ENCODE measurements at regions not wholly inside any gene's neighbourhood (a gene's known extent, or its start where the extent isn't known, plus 50 kb on each side); places are given as distances from the start of the nearest gene placed in this dataset.
"Not testable (repeated sequence)": the region's sequence is repeated elsewhere in the genome, so short reads cannot be mapped to it uniquely, and the experiment has no call there.

GRCh38 chr9:40927851-40928802 is 200.4 kb downstream of the FOXD4L6 start:
- Histone ChIP-seq H3K27me3 (no peaks in the 10 kb centered on the region), H3K27ac (no peak overlapping the region), H3K4me3 (ENCODE audit: low read depth in 1 of 2, low read length in 1 of 2) (no peak overlapping the region), H3K4me1 (ENCODE audit: control insufficient read depth in 1 of 2, insufficient read depth in 1 of 2, low read depth in 1 of 2, low read length in 1 of 2) (no peaks in the 10 kb centered on the region), H3K9me3 (peaks cover 29% of the 10 kb centered on the region), H3K36me3 (no peaks in the 10 kb centered on the region)
- no peak for TF ChIP-seq CTCF (IDR thresholded peaks at IDR 0.05)

- no peak for TF ChIP-seq CTCF (IDR thresholded peaks at IDR 0.05)
Measured at GRCh38 chr9:40927260-40927631, 201.2 kb downstream of the FOXD4L6 start.

GRCh38 chr9:40926404-40927259 is 201.8 kb downstream of the FOXD4L6 start:
- TF ChIP-seq CTCF (IDR thresholded peaks at IDR 0.05), result no peak
- Histone ChIP-seq H3K27me3 (no peaks in the 10 kb centered on the region), H3K36me3 (no peaks in the 10 kb centered on the region), H3K27ac (no peak overlapping the region), H3K4me1 (ENCODE audit: control insufficient read depth in 1 of 2, insufficient read depth in 1 of 2, low read depth in 1 of 2, low read length in 1 of 2) (no peaks in the 10 kb centered on the region), H3K9me3 (peaks cover 29% of the 10 kb centered on the region), H3K4me3 (ENCODE audit: low read depth in 1 of 2, low read length in 1 of 2) (no peak overlapping the region)

More at GRCh38 chr9:40927260-40927631, 201.2 kb downstream of the FOXD4L6 start:
- Histone ChIP-seq H3K27ac (no peak overlapping the region), H3K9me3 (peaks cover 29% of the 10 kb centered on the region), H3K36me3 (no peaks in the 10 kb centered on the region), H3K4me1 (ENCODE audit: control insufficient read depth in 1 of 2, insufficient read depth in 1 of 2, low read depth in 1 of 2, low read length in 1 of 2) (no peaks in the 10 kb centered on the region), H3K27me3 (no peaks in the 10 kb centered on the region), H3K4me3 (ENCODE audit: low read depth in 1 of 2, low read length in 1 of 2) (no peak overlapping the region)

- Histone ChIP-seq H3K4me1 (ENCODE audit: control insufficient read depth in 1 of 2, insufficient read depth in 1 of 2, low read depth in 1 of 2, low read length in 1 of 2) (no peaks in the 10 kb centered on the region), H3K36me3 (no peaks in the 10 kb centered on the region), H3K27ac (no peak overlapping the region), H3K4me3 (ENCODE audit: low read depth in 1 of 2, low read length in 1 of 2) (no peak overlapping the region), H3K9me3 (peaks cover 18% of the 10 kb centered on the region), H3K27me3 (no peaks in the 10 kb centered on the region)
- TF ChIP-seq CTCF (IDR thresholded peaks at IDR 0.05), result no peak
Measured at GRCh38 chr9:40925149-40925548, 203.3 kb downstream of the FOXD4L6 start.

GRCh38 chr9:40916399-40916783 is 212.1 kb downstream of the FOXD4L6 start:
- H3K4me3 ChIP-seq (ENCODE audit: low read depth in 1 of 2, low read length in 1 of 2); H3K27me3 ChIP-seq; H3K4me1 ChIP-seq (ENCODE audit: control insufficient read depth in 1 of 2, insufficient read depth in 1 of 2, low read depth in 1 of 2, low read length in 1 of 2); H3K36me3 ChIP-seq; H3K27ac ChIP-seq: not testable (repeated sequence)
- peaks cover 22% of the 10 kb centered on the region for H3K9me3 ChIP-seq

GRCh38 chr9:40915660-40916398 is 212.7 kb downstream of the FOXD4L6 start:
- not testable (repeated sequence) for H3K27me3 ChIP-seq; H3K27ac ChIP-seq; H3K36me3 ChIP-seq; H3K4me3 ChIP-seq (ENCODE audit: low read depth in 1 of 2, low read length in 1 of 2); H3K4me1 ChIP-seq (ENCODE audit: control insufficient read depth in 1 of 2, insufficient read depth in 1 of 2, low read depth in 1 of 2, low read length in 1 of 2)
- H3K9me3 ChIP-seq, result peaks cover 22% of the 10 kb centered on the region
